Neutrophil (primary cell): ENCODE measurements at regions not wholly inside any gene's neighbourhood (a gene's known extent, or its start where the extent isn't known, plus 50 kb on each side); places are given as distances from the start of the nearest gene placed in this dataset.

Source experiments
- H3K27ac ChIP-seq: fragments of 200-600 bp; sonication (generic); 2 replicates; pipeline ENCODE4 v1.5.1; 2016; ENCODE audit warnings: mild to moderate bottlenecking, moderate library complexity
- H3K27me3 ChIP-seq: fragments of 200-600 bp; sonication (generic); 2 replicates; pipeline ENCODE4 v1.6.0; 2016; ENCODE audit warnings: mild to moderate bottlenecking
- H3K36me3 ChIP-seq: fragments of 200-600 bp; sonication (generic); 2 replicates; pipeline ENCODE4 v1.5.1; 2017
- H3K4me1 ChIP-seq, 2 experiments: fragments of 200-600 bp in 1 of 2; sonication (generic) in 1 of 2; 1 replicate in 1 of 2; 2 replicates in 1 of 2; pipeline versions ENCODE4 v1.5.1 to v1.6.1; 2013 to 2016; ENCODE audit warnings: low read depth in 1 of 2, low read length in 1 of 2, mild to moderate bottlenecking in 1 of 2, moderate library complexity in 1 of 2; ENCODE audit not compliant: control insufficient read depth in 1 of 2, insufficient read depth in 1 of 2
- H3K4me3 ChIP-seq, 2 experiments: fragments of 200-600 bp in 1 of 2; sonication (generic) in 1 of 2; 1 replicate in 1 of 2; 2 replicates in 1 of 2; pipeline ENCODE4 v1.5.1; 2013 to 2016; ENCODE audit warnings: low read depth in 1 of 2, low read length in 1 of 2, mild to moderate bottlenecking in 1 of 2, moderate library complexity in 1 of 2
- H3K9me3 ChIP-seq: fragments of 200-600 bp; sonication (generic); 2 replicates; pipeline ENCODE4 v1.5.1; 2016
- CTCF ChIP-seq: fragments of 200-600 bp; sonication (generic); IDR thresholded peaks from 2 replicates; pipeline ENCODE4 v1.5.1; 2016; ENCODE audit warnings: antibody characterized with exemption

- no peaks in the 10 kb centered on the region for H3K4me1 ChIP-seq
- no peak overlapping the region for H3K4me3 ChIP-seq
- H3K36me3 ChIP-seq = no peaks in the 10 kb centered on the region
- H3K27me3 ChIP-seq = no peaks in the 10 kb centered on the region
- H3K27ac ChIP-seq = no peak overlapping the region
- H3K9me3 ChIP-seq = no peaks in the 10 kb centered on the region
- no peak for TF ChIP-seq CTCF
Measured at GRCh38 chr20:16945619-16946018, 197.5 kb downstream of the OTOR start.

- Histone ChIP-seq H3K27ac (no peak overlapping the region), H3K4me3 (no peak overlapping the region), H3K9me3 (no peaks in the 10 kb centered on the region), H3K36me3 (no peaks in the 10 kb centered on the region), H3K27me3 (no peaks in the 10 kb centered on the region), H3K4me1 (no peaks in the 10 kb centered on the region)
- no peak for TF ChIP-seq CTCF
Measured at GRCh38 chr20:16946097-16946496, 197.9 kb downstream of the OTOR start.

GRCh38 chr20:16947479-16947878 is 199.3 kb downstream of the OTOR start:
- no peaks in the 10 kb centered on the region for H3K27me3 ChIP-seq
- H3K4me3 ChIP-seq = no peak overlapping the region
- no peaks in the 10 kb centered on the region for H3K4me1 ChIP-seq
- TF ChIP-seq CTCF = no peak
- H3K27ac ChIP-seq = no peak overlapping the region
- H3K36me3 ChIP-seq = no peaks in the 10 kb centered on the region
- H3K9me3 ChIP-seq = no peaks in the 10 kb centered on the region

- H3K9me3 ChIP-seq = no peaks in the 10 kb centered on the region
- no peak overlapping the region for H3K27ac ChIP-seq
- no peaks in the 10 kb centered on the region for H3K36me3 ChIP-seq
- no peak for TF ChIP-seq CTCF
- no peaks in the 10 kb centered on the region for H3K4me1 ChIP-seq
- no peaks in the 10 kb centered on the region for H3K27me3 ChIP-seq
- no peak overlapping the region for H3K4me3 ChIP-seq
Measured at GRCh38 chr20:16951876-16952275, 203.7 kb downstream of the OTOR start.

GRCh38 chr20:16952965-16953364 is 204.8 kb downstream of the OTOR start:
- no peaks in the 10 kb centered on the region for H3K36me3 ChIP-seq
- no peak for TF ChIP-seq CTCF
- H3K27me3 ChIP-seq = no peaks in the 10 kb centered on the region
- H3K4me3 ChIP-seq = no peak overlapping the region
- no peaks in the 10 kb centered on the region for H3K4me1 ChIP-seq
- H3K9me3 ChIP-seq = no peaks in the 10 kb centered on the region
- H3K27ac ChIP-seq = no peak overlapping the region

- H3K9me3 ChIP-seq = no peaks in the 10 kb centered on the region
- H3K4me1 ChIP-seq = no peaks in the 10 kb centered on the region
- H3K27me3 ChIP-seq = no peaks in the 10 kb centered on the region
- no peak for TF ChIP-seq CTCF
- no peak overlapping the region for H3K27ac ChIP-seq
- H3K4me3 ChIP-seq = no peak overlapping the region
- H3K36me3 ChIP-seq = no peaks in the 10 kb centered on the region
Measured at GRCh38 chr20:16953858-16954257, 205.7 kb downstream of the OTOR start.
